ENCODE measurements at regions not wholly inside any gene's neighbourhood (a gene's known extent, or its start where the extent isn't known, plus 50 kb on each side); places are given as distances from the start of the nearest gene placed in this dataset.
A peak's percentile ranks its signal among the peaks of the same experiment; 100 is the strongest.

DNA sequence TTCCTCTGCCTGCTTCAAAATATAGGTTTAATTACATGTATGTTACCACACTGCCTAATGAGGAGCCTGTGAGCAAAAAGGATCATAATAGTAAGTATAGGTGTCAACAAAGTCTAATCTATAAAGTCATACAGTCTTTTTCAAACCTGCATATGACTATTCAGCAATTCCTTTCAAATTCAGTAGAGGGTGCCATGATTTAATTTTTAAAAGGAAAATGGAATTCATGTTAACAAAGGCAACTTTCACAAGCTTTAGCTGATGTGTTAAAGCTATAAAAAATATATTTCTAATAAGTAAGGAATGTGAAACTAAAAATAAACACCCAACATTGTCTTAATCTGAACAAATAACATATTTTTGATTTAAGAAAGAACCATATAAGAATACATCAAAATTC is 52.1 kb downstream of the MPP7 start:
- CTCF ChIA-PET = interaction anchor here (0.6 to 5.4 kb wide), 20 partner anchors 9 to 426 kb away, joined by 3 to 61 read pairs (median 5); partner anchors contain the start of gene MPP7 (in 1 of the 2)
- Histone ChIP-seq H3K4me3 (ENCODE audit: control insufficient read depth in 1 of 2, extremely low read depth in 1 of 2, low read length in 1 of 2) (no peak overlapping the region), H3K27ac (ENCODE audit: low read length) (no peak overlapping the region), H3K9me3 (no peaks in the 10 kb centered on the region), H3K36me3 (ENCODE audit: control insufficient read depth in 2 of 2, extremely low read depth in 1 of 2, insufficient read depth in 1 of 2, low read length in 1 of 2) (no peaks in the 10 kb centered on the region), H3K27me3 (replicated peaks in 1 of 2; ENCODE audit: control insufficient read depth in 2 of 2, extremely low read depth in 1 of 2, insufficient read depth in 2 of 2, low read length in 1 of 2) (no peaks in the 10 kb centered on the region), H3K4me1 (ENCODE audit: control insufficient read depth in 1 of 2, extremely low read depth in 1 of 2, insufficient read depth in 2 of 2, low read length in 2 of 2) (peaks cover 0 to 9% of the 10 kb centered on the region in 2 experiments)
- DNase-seq = peak in 1 of 35 experiments; percentile 50
- H3K4me3 Mint-ChIP-seq = no peak overlapping the region
- peaks cover 40 to 50% (median 43%) of the 10 kb centered on the region in 3 donors for H3K4me1 Mint-ChIP-seq
- POLR2A ChIA-PET = interaction anchor here in 1 of 2 donors (0.6 kb wide), 1 partner anchor 77 kb away, joined by 5 read pairs; no protein-coding TSS in a partner anchor
- no peaks in the 10 kb centered on the region for H3K27me3 Mint-ChIP-seq
- ATAC-seq (replicated peaks in 1 of 4) = peak in 1 of 4 experiments; percentile 54
- peaks cover 0 to 1% (median 0%) of the 10 kb centered on the region in 3 donors for H3K9me3 Mint-ChIP-seq
- H3K27ac Mint-ChIP-seq = no peak overlapping the region
- H3K36me3 Mint-ChIP-seq = peaks cover 1% of the 10 kb centered on the region

DNA sequence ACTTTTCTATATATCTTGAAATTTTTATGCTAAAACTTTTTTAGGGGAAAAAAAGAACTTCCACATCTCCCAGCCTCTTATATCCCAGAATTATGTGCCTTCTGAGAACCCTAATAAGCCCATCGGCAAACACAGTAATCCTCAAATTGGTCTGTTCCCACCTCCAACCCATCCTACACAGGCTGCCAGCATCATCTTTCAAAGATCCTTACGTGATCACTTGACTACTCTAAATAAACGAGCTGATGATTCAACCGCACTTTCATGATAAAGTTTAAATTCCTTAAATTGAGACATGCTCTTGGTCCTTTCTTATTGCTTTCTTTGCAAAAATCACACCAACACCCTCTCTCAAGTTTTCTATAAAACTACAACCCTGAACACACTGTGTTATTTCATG is 52.5 kb downstream of the MPP7 start:
- DNase-seq (no peak), ATAC-seq (replicated peaks in 1 of 4) (no peak)
- H3K27me3 ChIP-seq (replicated peaks in 1 of 2; ENCODE audit: control insufficient read depth in 2 of 2, extremely low read depth in 1 of 2, insufficient read depth in 2 of 2, low read length in 1 of 2) = no peaks in the 10 kb centered on the region
- peaks cover 0 to 4% (median 0%) of the 10 kb centered on the region in 3 donors for H3K9me3 Mint-ChIP-seq
- ChIA-PET CTCF (interaction anchor here (0.7 to 5.4 kb wide), 15 partner anchors 9 to 384 kb away, joined by 3 to 61 read pairs (median 5); partner anchors contain the start of gene MPP7 (in 1 of the 2)), POLR2A (interaction anchor here in 1 of 2 donors (0.6 kb wide), 1 partner anchor 78 kb away, joined by 5 read pairs; no protein-coding TSS in a partner anchor)
- no peak overlapping the region for H3K27ac ChIP-seq (ENCODE audit: low read length)
- H3K36me3 ChIP-seq (ENCODE audit: control insufficient read depth in 2 of 2, extremely low read depth in 1 of 2, insufficient read depth in 1 of 2, low read length in 1 of 2) = no peaks in the 10 kb centered on the region
- H3K27ac Mint-ChIP-seq = no peak overlapping the region
- peaks cover 0 to 9% of the 10 kb centered on the region in 2 experiments for H3K4me1 ChIP-seq (ENCODE audit: control insufficient read depth in 1 of 2, extremely low read depth in 1 of 2, insufficient read depth in 2 of 2, low read length in 2 of 2)
- no peaks in the 10 kb centered on the region for H3K27me3 Mint-ChIP-seq
- no peak overlapping the region for H3K4me3 Mint-ChIP-seq
- H3K4me3 ChIP-seq (ENCODE audit: control insufficient read depth in 1 of 2, extremely low read depth in 1 of 2, low read length in 1 of 2) = no peak overlapping the region
- no peaks in the 10 kb centered on the region for H3K9me3 ChIP-seq
- H3K4me1 Mint-ChIP-seq = peaks cover 39 to 51% (median 43%) of the 10 kb centered on the region in 3 donors
- H3K36me3 Mint-ChIP-seq = peaks cover 4% of the 10 kb centered on the region
- WGBS (ENCODE audit: insufficient coverage) = 96% methylated on average over 2 of the region's 4 CpGs

DNA sequence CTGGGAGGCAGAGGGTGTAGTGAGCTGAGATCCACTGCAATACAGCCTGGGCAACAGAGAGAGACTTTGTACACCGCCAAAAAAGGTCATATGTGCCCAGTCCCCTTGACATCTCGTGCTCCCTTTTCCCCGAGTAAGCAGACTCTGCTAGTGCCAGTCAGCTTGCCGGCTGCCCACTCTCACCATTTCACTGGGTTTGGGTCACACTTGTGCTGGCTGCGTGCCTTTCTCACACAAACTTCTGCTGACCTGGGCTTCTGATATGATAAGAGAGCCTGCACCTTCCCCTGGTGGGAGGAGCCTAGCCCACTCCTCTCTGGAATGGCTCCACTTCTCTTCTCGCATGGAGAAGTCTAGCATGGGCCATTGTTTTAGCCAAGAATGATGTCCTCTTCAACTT is 53.4 kb downstream of the MPP7 start:
- peaks cover 0 to 9% of the 10 kb centered on the region in 2 experiments for H3K4me1 ChIP-seq (ENCODE audit: control insufficient read depth in 1 of 2, extremely low read depth in 1 of 2, insufficient read depth in 2 of 2, low read length in 2 of 2)
- H3K4me3 Mint-ChIP-seq = no peak overlapping the region
- H3K27me3 Mint-ChIP-seq = no peaks in the 10 kb centered on the region
- H3K9me3 ChIP-seq = no peaks in the 10 kb centered on the region
- peaks cover 0 to 4% (median 0%) of the 10 kb centered on the region in 3 donors for H3K9me3 Mint-ChIP-seq
- WGBS (ENCODE audit: insufficient coverage) = 90% methylated on average over 5 of the region's 6 CpGs
- H3K36me3 Mint-ChIP-seq = peaks cover 4% of the 10 kb centered on the region
- H3K27ac Mint-ChIP-seq = no peak overlapping the region
- CTCF ChIA-PET = interaction anchor here (0.7 to 3.6 kb wide), 2 partner anchors 15 to 132 kb away, joined by 3 to 28 read pairs; no protein-coding TSS in a partner anchor
- no peaks in the 10 kb centered on the region for H3K27me3 ChIP-seq (replicated peaks in 1 of 2; ENCODE audit: control insufficient read depth in 2 of 2, extremely low read depth in 1 of 2, insufficient read depth in 2 of 2, low read length in 1 of 2)
- ATAC-seq (replicated peaks in 1 of 4) (no peak), DNase-seq (no peak)
- H3K36me3 ChIP-seq (ENCODE audit: control insufficient read depth in 2 of 2, extremely low read depth in 1 of 2, insufficient read depth in 1 of 2, low read length in 1 of 2) = no peaks in the 10 kb centered on the region
- H3K27ac ChIP-seq (ENCODE audit: low read length) = no peak overlapping the region
- peaks cover 40 to 50% (median 46%) of the 10 kb centered on the region in 3 donors for H3K4me1 Mint-ChIP-seq
- POLR2A ChIA-PET = no interaction called here
- H3K4me3 ChIP-seq (ENCODE audit: control insufficient read depth in 1 of 2, extremely low read depth in 1 of 2, low read length in 1 of 2) = no peak overlapping the region

DNA sequence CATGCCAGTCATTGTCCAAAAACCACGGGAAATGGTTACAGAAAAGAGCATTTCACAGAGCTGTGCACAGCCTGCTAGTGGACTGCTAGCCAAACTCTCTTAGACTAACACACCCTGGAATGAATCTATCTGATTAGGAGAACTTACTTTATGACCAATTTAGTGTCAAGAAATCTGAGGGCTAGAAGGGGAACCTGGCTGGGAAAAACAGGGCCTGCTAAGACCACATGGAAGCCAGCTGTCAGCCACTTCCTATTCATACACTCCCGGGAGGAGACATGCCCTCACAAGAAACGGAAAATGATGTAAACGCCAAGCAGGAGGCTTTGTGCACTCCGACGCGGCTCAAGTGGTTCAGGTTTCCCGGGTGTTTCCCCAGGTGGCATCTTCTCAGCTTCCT is 54.8 kb downstream of the MPP7 start:
- H3K27ac Mint-ChIP-seq = no peak overlapping the region
- DNase-seq (peak in 2 of 35 experiments; percentile 14 to 15), ATAC-seq (replicated peaks in 1 of 4) (peak in 2 of 4 experiments; percentile 19 to 55)
- H3K27me3 Mint-ChIP-seq = no peaks in the 10 kb centered on the region
- Histone ChIP-seq H3K4me3 (ENCODE audit: control insufficient read depth in 1 of 2, extremely low read depth in 1 of 2, low read length in 1 of 2) (no peak overlapping the region), H3K4me1 (ENCODE audit: control insufficient read depth in 1 of 2, extremely low read depth in 1 of 2, insufficient read depth in 2 of 2, low read length in 2 of 2) (peaks cover 0 to 11% of the 10 kb centered on the region in 2 experiments), H3K27me3 (replicated peaks in 1 of 2; ENCODE audit: control insufficient read depth in 2 of 2, extremely low read depth in 1 of 2, insufficient read depth in 2 of 2, low read length in 1 of 2) (no peaks in the 10 kb centered on the region), H3K9me3 (no peaks in the 10 kb centered on the region), H3K36me3 (ENCODE audit: control insufficient read depth in 2 of 2, extremely low read depth in 1 of 2, insufficient read depth in 1 of 2, low read length in 1 of 2) (no peaks in the 10 kb centered on the region), H3K27ac (ENCODE audit: low read length) (no peak overlapping the region)
- H3K4me3 Mint-ChIP-seq = no peak overlapping the region
- CTCF ChIA-PET = interaction anchor here (0.8 to 4.1 kb wide), 9 partner anchors 9 to 145 kb away, joined by 3 to 28 read pairs (median 3); partner anchors contain the start of gene MPP7 (in 1 of the 2)
- peaks cover 43 to 49% (median 47%) of the 10 kb centered on the region in 3 donors for H3K4me1 Mint-ChIP-seq
- POLR2A ChIA-PET = no interaction called here
- peaks cover 0 to 4% (median 0%) of the 10 kb centered on the region in 3 donors for H3K9me3 Mint-ChIP-seq
- 32% methylated on average over 7 of the region's 8 CpGs for WGBS (ENCODE audit: insufficient coverage)
- H3K36me3 Mint-ChIP-seq = peaks cover 4% of the 10 kb centered on the region

DNA sequence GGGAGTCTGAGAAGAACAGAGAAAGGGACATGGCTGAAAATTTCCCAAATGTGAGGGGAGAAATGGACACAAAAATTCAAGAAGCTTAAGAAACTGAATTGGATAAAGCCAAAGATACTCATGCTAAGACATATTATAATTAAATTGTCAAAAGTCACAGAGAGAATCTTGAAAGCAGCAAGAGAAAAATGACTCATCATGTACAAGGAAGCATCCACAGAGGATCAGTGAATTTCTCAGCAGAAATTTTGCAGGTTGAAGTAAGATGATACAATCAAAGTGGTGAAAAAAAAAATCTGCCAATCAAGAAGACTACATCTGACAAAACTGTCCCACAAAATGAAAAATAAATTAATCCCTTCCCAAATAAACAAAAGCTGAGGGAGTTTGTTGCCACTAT is 56.8 kb downstream of the MPP7 start:
- Mint-ChIP-seq H3K27me3 (no peaks in the 10 kb centered on the region), H3K36me3 (peaks cover 4% of the 10 kb centered on the region), H3K4me1 (peaks cover 45 to 54% (median 53%) of the 10 kb centered on the region in 3 donors), H3K9me3 (peaks cover 0 to 4% (median 0%) of the 10 kb centered on the region in 3 donors), H3K4me3 (no peak overlapping the region), H3K27ac (no peak overlapping the region)
- H3K4me1 ChIP-seq (ENCODE audit: control insufficient read depth in 1 of 2, extremely low read depth in 1 of 2, insufficient read depth in 2 of 2, low read length in 2 of 2) = peaks cover 0 to 17% of the 10 kb centered on the region in 2 experiments
- H3K9me3 ChIP-seq = no peaks in the 10 kb centered on the region
- DNase-seq = no peak
- H3K36me3 ChIP-seq (ENCODE audit: control insufficient read depth in 2 of 2, extremely low read depth in 1 of 2, insufficient read depth in 1 of 2, low read length in 1 of 2) = no peaks in the 10 kb centered on the region
- POLR2A ChIA-PET = interaction anchor here in 1 of 2 donors (0.6 to 0.7 kb wide), 2 partner anchors 75 to 348 kb away, joined by 3 to 4 read pairs; no protein-coding TSS in a partner anchor
- CTCF ChIA-PET = interaction anchor here (0.8 to 4.1 kb wide), 4 partner anchors 57 to 630 kb away, joined by 3 to 28 read pairs (median 12); partner anchors contain the start of gene MPP7 (in 1 of the 2)
- H3K27me3 ChIP-seq (replicated peaks in 1 of 2; ENCODE audit: control insufficient read depth in 2 of 2, extremely low read depth in 1 of 2, insufficient read depth in 2 of 2, low read length in 1 of 2) = no peaks in the 10 kb centered on the region
- no peak for ATAC-seq (replicated peaks in 1 of 4)
- no peak overlapping the region for H3K4me3 ChIP-seq (ENCODE audit: control insufficient read depth in 1 of 2, extremely low read depth in 1 of 2, low read length in 1 of 2)
- H3K27ac ChIP-seq (ENCODE audit: low read length) = no peak overlapping the region

DNA sequence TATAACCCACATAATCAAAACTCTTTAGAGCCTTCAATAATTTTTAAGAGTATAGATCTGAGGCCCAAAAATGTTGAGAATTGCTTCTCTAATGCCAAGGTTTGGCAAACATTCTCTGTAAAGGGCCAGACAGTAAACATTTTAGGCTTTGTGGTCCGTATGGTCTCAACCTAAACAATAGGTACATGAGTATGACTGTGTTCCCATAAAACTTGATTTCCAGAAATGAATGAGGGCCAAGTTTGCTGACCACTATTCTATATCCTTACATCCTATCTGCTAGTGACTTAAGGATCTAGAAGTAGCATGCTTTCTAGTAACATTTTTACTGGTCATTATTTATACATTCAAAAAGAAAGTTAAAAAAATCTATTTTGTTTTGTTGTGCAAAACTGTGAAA is 58.9 kb downstream of the MPP7 start:
- H3K9me3 Mint-ChIP-seq = peaks cover 0 to 4% (median 0%) of the 10 kb centered on the region in 3 donors
- DNase-seq (no peak), ATAC-seq (replicated peaks in 1 of 4) (no peak)
- H3K27me3 Mint-ChIP-seq = no peaks in the 10 kb centered on the region
- H3K4me3 Mint-ChIP-seq = no peak overlapping the region
- H3K4me1 Mint-ChIP-seq = peaks cover 45 to 56% (median 53%) of the 10 kb centered on the region in 3 donors
- H3K36me3 Mint-ChIP-seq = peaks cover 4% of the 10 kb centered on the region
- POLR2A ChIA-PET = no interaction called here
- Histone ChIP-seq H3K4me3 (ENCODE audit: control insufficient read depth in 1 of 2, extremely low read depth in 1 of 2, low read length in 1 of 2) (no peak overlapping the region), H3K9me3 (no peaks in the 10 kb centered on the region), H3K4me1 (ENCODE audit: control insufficient read depth in 1 of 2, extremely low read depth in 1 of 2, insufficient read depth in 2 of 2, low read length in 2 of 2) (peaks cover 0 to 17% of the 10 kb centered on the region in 2 experiments), H3K27ac (ENCODE audit: low read length) (no peak overlapping the region), H3K36me3 (ENCODE audit: control insufficient read depth in 2 of 2, extremely low read depth in 1 of 2, insufficient read depth in 1 of 2, low read length in 1 of 2) (no peaks in the 10 kb centered on the region), H3K27me3 (replicated peaks in 1 of 2; ENCODE audit: control insufficient read depth in 2 of 2, extremely low read depth in 1 of 2, insufficient read depth in 2 of 2, low read length in 1 of 2) (no peaks in the 10 kb centered on the region)
- CTCF ChIA-PET = interaction anchor here (0.7 to 3.9 kb wide), 2 partner anchors 137 to 431 kb away, joined by 3 to 35 read pairs; no protein-coding TSS in a partner anchor
- H3K27ac Mint-ChIP-seq = no peak overlapping the region
- WGBS (ENCODE audit: insufficient coverage) = no CpG with 5 or more reads among the region's 1 CpG

All from T-cell (primary cell).